ENCODE measurements at regions not wholly inside any gene's neighbourhood (a gene's known extent, or its start where the extent isn't known, plus 50 kb on each side); places are given as distances from the start of the nearest gene placed in this dataset.
"Not testable (repeated sequence)": the region's sequence is repeated elsewhere in the genome, so short reads cannot be mapped to it uniquely, and the experiment has no call there.

- Mint-ChIP-seq H3K27me3 (peaks cover 18% of the 10 kb centered on the region), H3K9me3 (peaks cover 17% of the 10 kb centered on the region), H3K4me1 (no peaks in the 10 kb centered on the region), H3K27ac (no peak overlapping the region), H3K4me3 (no peak overlapping the region), H3K36me3 (ENCODE audit: low read depth) (peaks cover 2% of the 10 kb centered on the region)
- DNase-seq: no peak
- intact Hi-C loops (cut with micrococcal nuclease): no loop called here
Measured at GRCh38 chr1:186255266-186255665, 119.8 kb downstream of the TPR start.

- Mint-ChIP-seq H3K4me3 (no peak overlapping the region), H3K27me3 (peaks cover 17% of the 10 kb centered on the region), H3K36me3 (ENCODE audit: low read depth) (no peaks in the 10 kb centered on the region), H3K27ac (no peak overlapping the region), H3K9me3 (peaks cover 12% of the 10 kb centered on the region), H3K4me1 (no peaks in the 10 kb centered on the region)
- no peak for DNase-seq
- intact Hi-C loops (cut with micrococcal nuclease): no loop called here
Measured at GRCh38 chr1:186250529-186250928, 124.5 kb downstream of the TPR start.

GRCh38 chr1:186248608-186249007, 126.4 kb downstream of the TPR start:
- H3K4me1 Mint-ChIP-seq; H3K27ac Mint-ChIP-seq; H3K36me3 Mint-ChIP-seq (ENCODE audit: low read depth); H3K4me3 Mint-ChIP-seq; intact Hi-C loops (cut with micrococcal nuclease); DNase-seq: not testable (repeated sequence)
- Mint-ChIP-seq H3K9me3 (peaks cover 12% of the 10 kb centered on the region), H3K27me3 (peaks cover 11% of the 10 kb centered on the region)

GRCh38 chr1:186244825-186245224, 130.2 kb downstream of the TPR start:
- H3K27ac Mint-ChIP-seq: no peak overlapping the region
- peaks cover 11% of the 10 kb centered on the region for H3K27me3 Mint-ChIP-seq
- peaks cover 3% of the 10 kb centered on the region for H3K9me3 Mint-ChIP-seq
- intact Hi-C loops (cut with micrococcal nuclease): no loop called here
- H3K4me3 Mint-ChIP-seq: no peak overlapping the region
- DNase-seq: peak; percentile 61
- H3K36me3 Mint-ChIP-seq (ENCODE audit: low read depth): no peaks in the 10 kb centered on the region
- no peaks in the 10 kb centered on the region for H3K4me1 Mint-ChIP-seq

Data from activated CD4-positive, alpha-beta T cell treated with anti-CD3 and anti-CD28 coated beads, Interleukin-2, amount 10 ng/mL, durations not matched to agents 24 days and 14 days (primary cell).